H1 (cell line): ENCODE measurements at regions not wholly inside any gene's neighbourhood (a gene's known extent, or its start where the extent isn't known, plus 50 kb on each side); places are given as distances from the start of the nearest gene placed in this dataset.

ENCODE experiments used
- CHD2 ChIP-seq: IDR thresholded peaks from 2 replicates; pipeline ENCODE4 v1.6.1; 2012; ENCODE audit warnings: low read length, improper control_type of control experiment
- EGR1 ChIP-seq: IDR thresholded peaks from 2 replicates; pipeline ENCODE4 v1.6.1; 2011; ENCODE audit warnings: low read depth, low read length, borderline replicate concordance
- FOSL1 ChIP-seq: IDR thresholded peaks from 2 replicates; pipeline ENCODE4 v1.6.1; 2011; ENCODE audit warnings: mild to moderate bottlenecking, low read depth, low read length, moderate library complexity; ENCODE audit not compliant: insufficient read depth
- KDM1A ChIP-seq: fragments of 200-600, 300-600 bp; sonication (generic); IDR thresholded peaks from 2 replicates; pipeline ENCODE4 v1.7.1; 2016; ENCODE audit warnings: mild to moderate bottlenecking, low read length, borderline replicate concordance
- KDM5A ChIP-seq: fragments of 200-600 bp; IDR thresholded peaks from 2 replicates; pipeline ENCODE4 v1.7.1; 2012; ENCODE audit warnings: mild to moderate bottlenecking, low read length, inconsistent platforms, mixed read lengths
- RFX5 ChIP-seq: IDR thresholded peaks from 2 replicates; pipeline ENCODE4 v1.6.1; 2011; ENCODE audit warnings: low read depth, low read length, improper control_type of control experiment, borderline replicate concordance
- SP4 ChIP-seq: IDR thresholded peaks from 2 replicates; pipeline ENCODE4 v1.6.1; 2012; ENCODE audit warnings: low read length, inconsistent platforms
- TEAD4 ChIP-seq: IDR thresholded peaks from 2 replicates; pipeline ENCODE4 v1.6.1; 2012; ENCODE audit warnings: low read depth, low read length, inconsistent platforms, mixed read lengths
- TF ChIP-seq, protein P1 (sequence below): fragments of 300-600 bp; sonication (generic); IDR thresholded peaks from 2 replicates; pipeline ENCODE4 v1.7.1; 2012; ENCODE audit warnings: low read length, moderate library complexity, mild to moderate bottlenecking, inconsistent platforms; ENCODE audit not compliant: insufficient replicate concordance
- TF ChIP-seq, protein P2 (sequence below): IDR thresholded peaks from 2 replicates; pipeline ENCODE4 v1.6.1; 2012; ENCODE audit warnings: low read length, inconsistent platforms
- TF ChIP-seq, protein P3 (sequence below): IDR thresholded peaks from 2 replicates; pipeline ENCODE4 v1.6.1; 2012; ENCODE audit warnings: inconsistent platforms

- TF ChIP-seq, protein P1, sequence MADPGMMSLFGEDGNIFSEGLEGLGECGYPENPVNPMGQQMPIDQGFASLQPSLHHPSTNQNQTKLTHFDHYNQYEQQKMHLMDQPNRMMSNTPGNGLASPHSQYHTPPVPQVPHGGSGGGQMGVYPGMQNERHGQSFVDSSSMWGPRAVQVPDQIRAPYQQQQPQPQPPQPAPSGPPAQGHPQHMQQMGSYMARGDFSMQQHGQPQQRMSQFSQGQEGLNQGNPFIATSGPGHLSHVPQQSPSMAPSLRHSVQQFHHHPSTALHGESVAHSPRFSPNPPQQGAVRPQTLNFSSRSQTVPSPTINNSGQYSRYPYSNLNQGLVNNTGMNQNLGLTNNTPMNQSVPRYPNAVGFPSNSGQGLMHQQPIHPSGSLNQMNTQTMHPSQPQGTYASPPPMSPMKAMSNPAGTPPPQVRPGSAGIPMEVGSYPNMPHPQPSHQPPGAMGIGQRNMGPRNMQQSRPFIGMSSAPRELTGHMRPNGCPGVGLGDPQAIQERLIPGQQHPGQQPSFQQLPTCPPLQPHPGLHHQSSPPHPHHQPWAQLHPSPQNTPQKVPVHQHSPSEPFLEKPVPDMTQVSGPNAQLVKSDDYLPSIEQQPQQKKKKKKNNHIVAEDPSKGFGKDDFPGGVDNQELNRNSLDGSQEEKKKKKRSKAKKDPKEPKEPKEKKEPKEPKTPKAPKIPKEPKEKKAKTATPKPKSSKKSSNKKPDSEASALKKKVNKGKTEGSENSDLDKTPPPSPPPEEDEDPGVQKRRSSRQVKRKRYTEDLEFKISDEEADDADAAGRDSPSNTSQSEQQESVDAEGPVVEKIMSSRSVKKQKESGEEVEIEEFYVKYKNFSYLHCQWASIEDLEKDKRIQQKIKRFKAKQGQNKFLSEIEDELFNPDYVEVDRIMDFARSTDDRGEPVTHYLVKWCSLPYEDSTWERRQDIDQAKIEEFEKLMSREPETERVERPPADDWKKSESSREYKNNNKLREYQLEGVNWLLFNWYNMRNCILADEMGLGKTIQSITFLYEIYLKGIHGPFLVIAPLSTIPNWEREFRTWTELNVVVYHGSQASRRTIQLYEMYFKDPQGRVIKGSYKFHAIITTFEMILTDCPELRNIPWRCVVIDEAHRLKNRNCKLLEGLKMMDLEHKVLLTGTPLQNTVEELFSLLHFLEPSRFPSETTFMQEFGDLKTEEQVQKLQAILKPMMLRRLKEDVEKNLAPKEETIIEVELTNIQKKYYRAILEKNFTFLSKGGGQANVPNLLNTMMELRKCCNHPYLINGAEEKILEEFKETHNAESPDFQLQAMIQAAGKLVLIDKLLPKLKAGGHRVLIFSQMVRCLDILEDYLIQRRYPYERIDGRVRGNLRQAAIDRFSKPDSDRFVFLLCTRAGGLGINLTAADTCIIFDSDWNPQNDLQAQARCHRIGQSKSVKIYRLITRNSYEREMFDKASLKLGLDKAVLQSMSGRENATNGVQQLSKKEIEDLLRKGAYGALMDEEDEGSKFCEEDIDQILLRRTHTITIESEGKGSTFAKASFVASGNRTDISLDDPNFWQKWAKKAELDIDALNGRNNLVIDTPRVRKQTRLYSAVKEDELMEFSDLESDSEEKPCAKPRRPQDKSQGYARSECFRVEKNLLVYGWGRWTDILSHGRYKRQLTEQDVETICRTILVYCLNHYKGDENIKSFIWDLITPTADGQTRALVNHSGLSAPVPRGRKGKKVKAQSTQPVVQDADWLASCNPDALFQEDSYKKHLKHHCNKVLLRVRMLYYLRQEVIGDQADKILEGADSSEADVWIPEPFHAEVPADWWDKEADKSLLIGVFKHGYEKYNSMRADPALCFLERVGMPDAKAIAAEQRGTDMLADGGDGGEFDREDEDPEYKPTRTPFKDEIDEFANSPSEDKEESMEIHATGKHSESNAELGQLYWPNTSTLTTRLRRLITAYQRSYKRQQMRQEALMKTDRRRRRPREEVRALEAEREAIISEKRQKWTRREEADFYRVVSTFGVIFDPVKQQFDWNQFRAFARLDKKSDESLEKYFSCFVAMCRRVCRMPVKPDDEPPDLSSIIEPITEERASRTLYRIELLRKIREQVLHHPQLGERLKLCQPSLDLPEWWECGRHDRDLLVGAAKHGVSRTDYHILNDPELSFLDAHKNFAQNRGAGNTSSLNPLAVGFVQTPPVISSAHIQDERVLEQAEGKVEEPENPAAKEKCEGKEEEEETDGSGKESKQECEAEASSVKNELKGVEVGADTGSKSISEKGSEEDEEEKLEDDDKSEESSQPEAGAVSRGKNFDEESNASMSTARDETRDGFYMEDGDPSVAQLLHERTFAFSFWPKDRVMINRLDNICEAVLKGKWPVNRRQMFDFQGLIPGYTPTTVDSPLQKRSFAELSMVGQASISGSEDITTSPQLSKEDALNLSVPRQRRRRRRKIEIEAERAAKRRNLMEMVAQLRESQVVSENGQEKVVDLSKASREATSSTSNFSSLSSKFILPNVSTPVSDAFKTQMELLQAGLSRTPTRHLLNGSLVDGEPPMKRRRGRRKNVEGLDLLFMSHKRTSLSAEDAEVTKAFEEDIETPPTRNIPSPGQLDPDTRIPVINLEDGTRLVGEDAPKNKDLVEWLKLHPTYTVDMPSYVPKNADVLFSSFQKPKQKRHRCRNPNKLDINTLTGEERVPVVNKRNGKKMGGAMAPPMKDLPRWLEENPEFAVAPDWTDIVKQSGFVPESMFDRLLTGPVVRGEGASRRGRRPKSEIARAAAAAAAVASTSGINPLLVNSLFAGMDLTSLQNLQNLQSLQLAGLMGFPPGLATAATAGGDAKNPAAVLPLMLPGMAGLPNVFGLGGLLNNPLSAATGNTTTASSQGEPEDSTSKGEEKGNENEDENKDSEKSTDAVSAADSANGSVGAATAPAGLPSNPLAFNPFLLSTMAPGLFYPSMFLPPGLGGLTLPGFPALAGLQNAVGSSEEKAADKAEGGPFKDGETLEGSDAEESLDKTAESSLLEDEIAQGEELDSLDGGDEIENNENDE, result no peak
- TF ChIP-seq KDM5A, result no peak
- TF ChIP-seq, protein P2, sequence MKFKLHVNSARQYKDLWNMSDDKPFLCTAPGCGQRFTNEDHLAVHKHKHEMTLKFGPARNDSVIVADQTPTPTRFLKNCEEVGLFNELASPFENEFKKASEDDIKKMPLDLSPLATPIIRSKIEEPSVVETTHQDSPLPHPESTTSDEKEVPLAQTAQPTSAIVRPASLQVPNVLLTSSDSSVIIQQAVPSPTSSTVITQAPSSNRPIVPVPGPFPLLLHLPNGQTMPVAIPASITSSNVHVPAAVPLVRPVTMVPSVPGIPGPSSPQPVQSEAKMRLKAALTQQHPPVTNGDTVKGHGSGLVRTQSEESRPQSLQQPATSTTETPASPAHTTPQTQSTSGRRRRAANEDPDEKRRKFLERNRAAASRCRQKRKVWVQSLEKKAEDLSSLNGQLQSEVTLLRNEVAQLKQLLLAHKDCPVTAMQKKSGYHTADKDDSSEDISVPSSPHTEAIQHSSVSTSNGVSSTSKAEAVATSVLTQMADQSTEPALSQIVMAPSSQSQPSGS, result no peak
- no peak for TF ChIP-seq KDM1A
- TF ChIP-seq, protein P3, sequence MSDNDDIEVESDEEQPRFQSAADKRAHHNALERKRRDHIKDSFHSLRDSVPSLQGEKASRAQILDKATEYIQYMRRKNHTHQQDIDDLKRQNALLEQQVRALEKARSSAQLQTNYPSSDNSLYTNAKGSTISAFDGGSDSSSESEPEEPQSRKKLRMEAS, result no peak
- TF ChIP-seq SP4, result no peak
- no peak for TF ChIP-seq TEAD4
- no peak for TF ChIP-seq RFX5
- TF ChIP-seq EGR1, result no peak
- no peak for TF ChIP-seq FOSL1
- TF ChIP-seq CHD2, result no peak
These were observed 700.5 kb downstream of the COL12A1 start (continued) for GRCh38 chr6:74505391-74505790.
